ENCODE measurements at regions not wholly inside any gene's neighbourhood (a gene's known extent, or its start where the extent isn't known, plus 50 kb on each side); places are given as distances from the start of the nearest gene placed in this dataset.

GRCh38 chr2:18104595-18105224, 226.2 kb downstream of the KCNS3 start:
- TF ChIP-seq CTCF (IDR thresholded peaks at IDR 0.05): no peak
- no peak for TF ChIP-seq POLR2A (IDR thresholded peaks at IDR 0.05)
- TF ChIP-seq POLR2AphosphoS5 (IDR thresholded peaks at IDR 0.05): no peak
